GM19193 (cell line): ENCODE measurements at regions not wholly inside any gene's neighbourhood (a gene's known extent, or its start where the extent isn't known, plus 50 kb on each side); places are given as distances from the start of the nearest gene placed in this dataset.

Experiments
- POLR2A ChIP-seq: IDR thresholded peaks from 4 replicates; pipeline ENCODE4 v1.6.1; 2011; ENCODE audit not compliant: insufficient read depth, insufficient read length; ENCODE audit errors: extremely low read depth

DNA sequence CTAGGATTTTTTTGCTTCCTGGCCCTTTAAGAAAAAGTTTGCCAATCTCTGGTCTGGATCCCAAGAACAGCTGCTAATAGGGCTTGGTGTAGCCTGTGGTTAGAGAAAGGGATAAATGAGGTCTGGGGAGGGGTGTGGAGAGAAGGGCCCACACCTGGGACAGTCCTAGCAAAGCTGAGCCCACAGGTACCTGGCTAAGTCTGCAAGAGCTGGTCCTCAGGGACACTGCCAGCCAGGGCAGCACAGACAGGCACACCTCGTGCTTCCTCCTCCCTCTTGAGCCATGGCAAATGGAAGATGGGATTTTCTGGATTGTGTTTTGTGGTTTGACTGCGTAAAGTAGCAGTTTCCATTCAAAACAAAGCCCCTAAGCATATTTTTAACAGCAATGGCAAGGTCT is 217.5 kb downstream of the SOX9 start:
- no peak for TF ChIP-seq POLR2A

GRCh38 chr17:72338847-72339790 is 218.3 kb downstream of the SOX9 start:
- no peak for TF ChIP-seq POLR2A

- TF ChIP-seq POLR2A = no peak
Measured at GRCh38 chr17:72340836-72341235, 220.0 kb downstream of the SOX9 start.

DNA sequence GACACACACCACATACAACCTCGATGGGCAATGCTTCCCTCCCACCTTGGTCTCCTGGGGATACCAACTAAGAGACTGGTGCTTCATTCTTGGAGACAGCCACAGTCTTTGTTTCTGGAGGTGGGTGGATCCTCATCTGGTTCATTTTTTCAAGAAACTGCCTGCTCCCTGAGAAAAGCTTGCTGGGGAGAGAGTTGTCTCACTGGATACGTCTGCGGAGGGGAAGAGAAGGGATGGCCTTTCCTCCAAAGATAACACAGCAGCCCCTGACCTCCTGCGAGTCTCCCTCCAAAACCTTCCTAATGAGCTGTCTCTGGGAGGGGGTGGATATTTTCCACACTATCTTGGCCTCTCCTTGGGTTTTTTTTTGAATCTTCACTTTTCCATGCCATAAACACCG is 221.2 kb downstream of the SOX9 start:
- no peak for TF ChIP-seq POLR2A

DNA sequence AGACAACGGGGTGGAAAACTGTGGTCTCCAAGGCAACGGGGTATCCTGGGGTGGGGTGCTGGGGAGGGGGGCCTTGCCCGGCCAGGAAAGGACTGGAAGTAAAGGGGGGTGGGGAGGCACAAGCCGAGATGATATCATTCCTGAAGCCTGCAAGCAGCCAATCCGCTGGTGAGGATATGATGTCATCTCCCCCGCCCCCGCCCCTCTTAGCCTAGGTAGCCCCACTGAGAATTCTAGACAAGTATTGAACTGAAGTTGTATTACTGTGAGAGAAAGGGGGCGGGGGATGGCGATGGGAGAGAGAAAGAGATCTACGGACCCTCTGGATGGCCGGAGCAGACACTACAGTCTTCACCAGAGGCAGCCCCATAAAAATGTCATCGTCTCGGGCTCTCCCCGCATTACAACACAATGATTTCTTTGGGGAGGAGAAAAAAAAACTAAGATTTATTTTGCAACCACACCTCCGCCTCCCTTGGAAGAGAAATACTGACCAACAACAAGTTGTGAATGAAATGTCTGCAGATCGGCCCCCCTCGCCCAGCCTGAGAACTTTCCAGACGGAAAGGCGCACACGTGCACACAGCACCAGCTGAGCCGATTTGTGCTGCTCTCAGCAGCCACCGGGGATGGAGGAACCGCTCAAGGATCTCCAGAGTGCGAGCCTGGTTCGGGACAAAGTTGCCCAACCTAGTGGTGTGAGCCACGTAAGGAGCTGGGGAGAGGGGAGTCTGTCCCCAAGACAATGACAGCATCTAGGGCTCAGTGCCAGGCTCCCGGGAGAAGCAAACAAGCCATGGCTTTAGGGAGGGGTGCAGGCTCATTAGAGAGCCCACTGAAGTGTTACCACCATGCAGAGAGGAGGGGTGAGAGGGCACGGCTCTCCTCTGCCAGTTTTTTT is 222.1 kb downstream of the SOX9 start:
- TF ChIP-seq POLR2A = no peak

DNA sequence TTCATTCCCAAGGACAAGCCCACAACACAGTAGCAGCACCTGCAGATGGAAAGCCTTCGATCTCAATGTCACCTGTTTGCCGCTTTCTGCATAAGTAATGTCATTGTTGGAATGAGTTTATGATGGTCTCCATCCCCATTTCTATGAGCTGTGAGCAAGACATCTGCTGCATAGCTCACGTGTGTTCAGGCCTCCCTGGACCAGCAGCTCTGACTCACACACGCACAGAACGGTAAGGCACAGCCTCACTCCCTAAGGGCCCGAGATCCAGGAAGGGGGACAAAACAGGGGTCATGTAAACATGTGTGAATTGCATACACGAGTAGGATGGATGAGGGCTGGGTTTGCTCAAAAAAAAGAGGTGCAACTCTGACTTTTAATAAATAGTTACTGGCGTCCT is 223.1 kb downstream of the SOX9 start:
- no peak for TF ChIP-seq POLR2A

- no peak for TF ChIP-seq POLR2A
Measured at GRCh38 chr17:72344613-72345012, 223.8 kb downstream of the SOX9 start.

DNA sequence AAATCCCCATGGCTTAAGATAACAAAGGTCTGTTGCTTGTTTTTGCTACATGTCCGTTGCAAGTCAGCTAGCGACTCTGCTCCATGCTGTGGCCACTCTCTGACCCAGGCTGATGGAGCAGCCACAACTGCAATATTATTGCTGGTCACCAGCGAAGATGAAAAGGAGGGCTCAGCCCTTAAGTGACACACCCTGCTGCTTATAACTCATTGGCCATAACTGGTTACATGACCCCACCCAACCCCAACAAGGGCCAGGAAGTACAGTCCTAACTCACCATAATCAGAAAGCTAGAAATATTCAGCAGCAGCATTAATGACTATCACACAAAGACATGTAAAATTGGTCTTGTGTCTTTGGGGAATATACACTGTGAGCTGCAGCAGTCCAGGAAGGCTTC is 224.3 kb downstream of the SOX9 start:
- no peak for TF ChIP-seq POLR2A

DNA sequence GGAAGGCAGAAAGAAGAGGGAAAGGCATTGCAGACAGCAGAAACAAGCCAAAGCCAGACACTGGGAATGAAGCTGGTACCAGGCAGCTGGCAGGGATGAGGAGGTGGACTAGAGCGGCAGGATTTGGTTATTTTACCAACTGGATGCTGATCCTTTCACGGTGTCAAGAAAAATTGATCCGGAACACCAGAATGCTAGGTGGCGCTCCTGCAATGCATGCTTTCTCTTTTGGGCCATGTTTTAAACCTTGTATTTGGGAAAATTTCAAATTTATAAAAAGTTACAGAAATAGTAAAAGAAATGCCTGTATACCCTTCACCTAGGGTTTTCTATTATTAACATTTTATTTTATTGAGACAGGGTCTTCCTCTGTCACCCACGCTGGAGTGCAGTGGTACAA is 224.7 kb downstream of the SOX9 start:
- TF ChIP-seq POLR2A = no peak

- TF ChIP-seq POLR2A = no peak
Measured at GRCh38 chr17:72346306-72346705, 225.5 kb downstream of the SOX9 start.

GRCh38 chr17:72349011-72349410 is 228.2 kb downstream of the SOX9 start:
- TF ChIP-seq POLR2A = no peak

DNA sequence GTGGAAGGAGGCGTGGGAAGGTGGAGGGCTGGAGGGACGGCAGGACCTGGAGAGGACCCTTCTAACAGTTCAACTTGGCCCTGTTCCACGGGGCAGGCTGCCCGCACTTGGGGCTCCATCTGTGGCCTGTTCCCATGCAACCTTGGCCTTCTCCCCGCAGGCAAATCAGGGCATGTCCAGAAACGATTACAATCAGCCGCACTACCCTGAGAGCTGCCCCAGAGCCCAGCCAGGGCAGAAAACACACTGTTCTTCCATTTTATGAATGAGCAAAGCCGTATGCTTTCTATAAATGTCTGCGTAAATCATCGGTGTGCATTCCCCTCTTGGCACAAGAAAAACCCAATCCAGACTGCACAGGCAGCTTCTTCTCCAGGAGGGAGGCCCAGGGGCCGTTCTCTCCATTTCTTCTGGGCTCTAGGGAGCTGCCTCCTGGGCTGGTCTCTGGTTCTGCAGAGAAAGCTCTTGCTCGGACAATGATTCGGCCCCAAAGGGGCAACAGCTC is 228.7 kb downstream of the SOX9 start:
- TF ChIP-seq POLR2A = no peak

GRCh38 chr17:72350073-72350472 is 229.3 kb downstream of the SOX9 start:
- no peak for TF ChIP-seq POLR2A

DNA sequence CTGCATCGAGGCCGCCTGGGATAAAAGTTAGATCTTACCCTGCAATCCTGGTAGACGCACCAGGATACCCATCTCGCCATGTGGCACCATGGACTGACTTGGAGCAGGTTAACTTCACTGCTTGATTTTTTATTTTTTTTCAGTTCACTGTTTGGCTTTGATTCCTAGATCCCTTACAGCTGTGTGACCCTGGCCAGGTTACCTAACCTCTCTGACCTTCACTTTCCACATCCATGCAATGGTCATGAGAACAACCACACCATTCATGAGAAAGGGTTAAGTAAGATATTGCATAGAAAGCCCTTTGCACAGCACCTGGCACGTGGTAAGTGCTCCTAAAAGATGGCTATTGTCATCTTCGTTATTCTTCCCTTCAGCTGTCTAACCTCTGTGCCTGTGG is 230.5 kb downstream of the SOX9 start:
- no peak for TF ChIP-seq POLR2A

DNA sequence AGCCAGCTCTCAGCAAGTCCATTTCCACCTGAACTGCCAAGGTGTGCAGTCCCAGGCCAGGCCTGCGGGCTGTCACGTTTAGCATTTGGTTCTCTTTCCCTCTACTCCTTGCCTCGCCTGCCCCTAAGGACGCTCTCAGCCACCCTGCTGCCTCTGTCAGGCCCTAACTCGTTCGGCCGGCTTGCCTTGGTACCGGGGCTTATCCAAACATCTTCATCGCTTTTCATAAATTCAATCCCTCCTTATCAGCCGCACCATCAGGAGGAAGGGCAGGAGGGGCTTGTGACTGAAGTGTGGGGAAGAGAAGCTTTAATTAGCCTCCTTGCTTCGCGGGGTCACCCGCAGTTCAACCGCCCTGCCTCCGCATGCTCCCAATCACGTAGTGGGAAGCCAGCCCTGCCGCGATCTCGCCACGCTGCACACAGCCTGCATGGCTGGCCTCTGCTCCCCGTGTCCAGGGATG is 231.1 kb downstream of the SOX9 start:
- TF ChIP-seq POLR2A = no peak
